Gastrocnemius medialis (tissue), 4 donors: ENCODE measurements at regions not wholly inside any gene's neighbourhood (a gene's known extent, or its start where the extent isn't known, plus 50 kb on each side); places are given as distances from the start of the nearest gene placed in this dataset.

Experiments used
- POLR2A ChIP-seq, 2 donors: fragments of 450-650 bp; IDR thresholded peaks; one replicate each; pipeline ENCODE4 v1.6.1; 2017; ENCODE audit warnings: antibody characterized with exemption in 2 of 2, mild to moderate bottlenecking in 2 of 2, moderate library complexity in 2 of 2
- TF ChIP-seq, protein P1 (sequence below), 5 experiments: fragments of 450-650 bp in 3 of 5; fragments of 200-600 bp in 2 of 5; sonication (generic) in 2 of 5; IDR thresholded peaks in 4 of 5; conservative IDR thresholded peaks in 1 of 5; 1 replicate in 4 of 5; 2 replicates in 1 of 5; pipeline ENCODE4 v1.5.1; 2016 to 2019; ENCODE audit warnings: antibody characterized with exemption in 5 of 5, mild to moderate bottlenecking in 3 of 5, moderate library complexity in 3 of 5

DNA sequence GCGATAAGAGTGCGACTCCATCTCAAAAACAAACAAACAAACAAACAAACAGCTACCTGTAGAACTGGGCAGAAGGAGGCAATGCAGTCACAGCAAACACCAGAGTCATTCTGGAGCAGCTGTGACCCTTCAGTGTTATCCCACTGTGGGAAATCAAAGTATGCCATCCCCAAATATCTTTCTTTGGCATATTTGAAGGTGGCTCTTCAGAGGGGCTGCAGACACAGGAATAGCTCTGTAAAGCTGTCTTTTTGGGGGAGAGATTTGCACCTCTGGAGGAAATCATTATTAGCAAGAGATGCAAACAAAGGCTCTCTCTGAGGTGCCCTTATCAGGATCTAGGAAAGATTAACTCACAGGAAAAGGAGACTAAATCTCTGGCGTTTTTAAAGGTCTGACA, 98.5 kb upstream of the XPO1 start:
- TF ChIP-seq POLR2A (IDR thresholded peaks at IDR 0.05): no peak
- TF ChIP-seq, protein P1, sequence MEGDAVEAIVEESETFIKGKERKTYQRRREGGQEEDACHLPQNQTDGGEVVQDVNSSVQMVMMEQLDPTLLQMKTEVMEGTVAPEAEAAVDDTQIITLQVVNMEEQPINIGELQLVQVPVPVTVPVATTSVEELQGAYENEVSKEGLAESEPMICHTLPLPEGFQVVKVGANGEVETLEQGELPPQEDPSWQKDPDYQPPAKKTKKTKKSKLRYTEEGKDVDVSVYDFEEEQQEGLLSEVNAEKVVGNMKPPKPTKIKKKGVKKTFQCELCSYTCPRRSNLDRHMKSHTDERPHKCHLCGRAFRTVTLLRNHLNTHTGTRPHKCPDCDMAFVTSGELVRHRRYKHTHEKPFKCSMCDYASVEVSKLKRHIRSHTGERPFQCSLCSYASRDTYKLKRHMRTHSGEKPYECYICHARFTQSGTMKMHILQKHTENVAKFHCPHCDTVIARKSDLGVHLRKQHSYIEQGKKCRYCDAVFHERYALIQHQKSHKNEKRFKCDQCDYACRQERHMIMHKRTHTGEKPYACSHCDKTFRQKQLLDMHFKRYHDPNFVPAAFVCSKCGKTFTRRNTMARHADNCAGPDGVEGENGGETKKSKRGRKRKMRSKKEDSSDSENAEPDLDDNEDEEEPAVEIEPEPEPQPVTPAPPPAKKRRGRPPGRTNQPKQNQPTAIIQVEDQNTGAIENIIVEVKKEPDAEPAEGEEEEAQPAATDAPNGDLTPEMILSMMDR (IDR thresholded peaks at IDR 0.05 in 4 of 5, conservative IDR thresholded peaks at IDR 0.05 in 1 of 5): no peak
